GOT3 (cell line): ENCODE measurements at regions not wholly inside any gene's neighbourhood (a gene's known extent, or its start where the extent isn't known, plus 50 kb on each side); places are given as distances from the start of the nearest gene placed in this dataset.
"Not testable (repeated sequence)": the region's sequence is repeated elsewhere in the genome, so short reads cannot be mapped to it uniquely, and the experiment has no call there.

Experiments used
- DNase-seq: peaks from one replicate; lab custom pipeline; 2025; ENCODE audit warnings: mixed read lengths; lab: John Stamatoyannopoulos, UW

- not testable (repeated sequence) for DNase-seq
These were observed 268.4 kb downstream of the ZNF37A start for GRCh38 chr10:38362514-38362913.

DNA sequence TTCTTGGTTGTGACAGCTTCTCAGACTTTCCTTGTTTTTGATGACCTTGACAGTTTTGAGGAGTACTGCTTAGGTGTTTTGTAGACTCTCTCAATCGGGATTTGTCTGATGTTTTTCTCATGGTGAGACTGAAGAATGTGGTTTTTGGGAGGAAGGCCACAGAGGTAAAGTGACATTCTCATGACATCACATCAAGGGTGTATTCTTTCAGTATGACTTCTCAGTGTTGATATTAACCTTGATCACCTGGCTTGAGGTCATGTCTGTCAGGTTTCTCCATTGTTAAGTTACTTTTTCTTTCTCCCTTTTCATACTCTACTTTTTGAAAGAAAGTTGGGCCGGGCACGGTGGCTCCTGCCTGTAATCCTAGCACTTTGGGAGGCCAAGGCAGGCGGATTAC lies 269.9 kb downstream of the ZNF37A start:
- DNase-seq, result not testable (repeated sequence)

GRCh38 chr10:38365917-38366316 lies 271.8 kb downstream of the ZNF37A start:
- DNase-seq, result not testable (repeated sequence)

DNA sequence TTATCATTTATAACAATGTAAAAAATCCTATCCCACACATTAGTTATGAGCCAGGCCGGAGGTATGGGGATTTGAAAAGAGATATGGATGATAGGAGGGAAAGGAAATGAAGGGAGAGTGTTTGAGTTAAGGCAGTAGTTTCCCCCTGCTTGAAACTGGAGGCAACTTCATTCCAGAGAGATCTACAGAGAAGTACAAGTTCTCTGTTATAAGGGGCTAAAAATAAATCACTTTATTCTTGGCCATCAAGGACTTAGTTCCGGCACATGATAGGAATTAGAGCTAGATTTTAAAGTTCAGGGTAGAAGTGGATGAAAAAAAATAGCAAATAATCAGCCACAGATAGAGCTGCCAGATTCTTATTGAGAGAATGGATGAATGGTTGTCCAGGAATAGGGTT lies 289.7 kb downstream of the ZNF37A start:
- not testable (repeated sequence) for DNase-seq

GRCh38 chr10:38386869-38387268 lies 292.7 kb downstream of the ZNF37A start:
- not testable (repeated sequence) for DNase-seq

DNA sequence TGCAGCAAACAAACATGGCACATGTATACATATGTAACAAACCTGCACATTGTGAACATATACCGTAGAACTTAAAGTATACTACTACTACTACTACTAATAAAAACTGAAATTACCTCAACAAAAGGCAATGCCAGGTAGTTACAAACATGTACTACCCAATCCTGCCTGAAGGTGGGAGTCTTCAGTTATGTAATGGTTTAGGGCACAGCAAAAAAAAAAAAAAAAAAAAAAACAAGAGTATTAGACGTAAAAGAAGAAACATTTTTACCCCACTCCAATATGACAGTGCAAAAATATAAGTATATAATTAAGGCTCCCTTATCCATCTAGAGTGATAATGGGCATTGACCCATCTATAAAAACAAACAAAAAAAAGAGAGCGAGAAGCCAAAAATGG lies 296.6 kb downstream of the ZNF37A start:
- DNase-seq, result not testable (repeated sequence)

DNA sequence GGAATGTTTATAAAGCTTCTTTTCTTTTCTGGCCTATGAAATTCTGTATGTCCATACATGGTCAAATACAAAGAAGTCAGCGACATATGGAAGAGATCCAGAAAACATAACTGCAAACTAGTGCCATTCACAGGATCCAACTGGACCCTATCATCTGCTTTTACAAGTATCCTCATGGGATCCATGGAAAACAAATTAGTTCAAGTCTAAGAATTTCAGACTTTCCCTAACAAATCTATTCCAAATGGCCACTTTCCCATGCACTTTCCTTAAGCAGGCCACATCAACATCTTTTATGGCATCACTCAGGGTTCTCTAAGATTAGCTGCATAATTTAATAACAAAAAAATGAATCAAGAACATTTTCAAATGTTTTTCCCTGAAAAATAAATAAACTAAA lies 301.3 kb downstream of the ZNF37A start:
- DNase-seq, result not testable (repeated sequence)

GRCh38 chr10:38396178-38396954 lies 302.2 kb downstream of the ZNF37A start:
- DNase-seq, result not testable (repeated sequence)

GRCh38 chr10:38401565-38401964 lies 307.4 kb downstream of the ZNF37A start:
- not testable (repeated sequence) for DNase-seq

- DNase-seq, result peak; percentile 62
These were observed 308.6 kb downstream of the ZNF37A start for GRCh38 chr10:38402442-38403346.

DNA sequence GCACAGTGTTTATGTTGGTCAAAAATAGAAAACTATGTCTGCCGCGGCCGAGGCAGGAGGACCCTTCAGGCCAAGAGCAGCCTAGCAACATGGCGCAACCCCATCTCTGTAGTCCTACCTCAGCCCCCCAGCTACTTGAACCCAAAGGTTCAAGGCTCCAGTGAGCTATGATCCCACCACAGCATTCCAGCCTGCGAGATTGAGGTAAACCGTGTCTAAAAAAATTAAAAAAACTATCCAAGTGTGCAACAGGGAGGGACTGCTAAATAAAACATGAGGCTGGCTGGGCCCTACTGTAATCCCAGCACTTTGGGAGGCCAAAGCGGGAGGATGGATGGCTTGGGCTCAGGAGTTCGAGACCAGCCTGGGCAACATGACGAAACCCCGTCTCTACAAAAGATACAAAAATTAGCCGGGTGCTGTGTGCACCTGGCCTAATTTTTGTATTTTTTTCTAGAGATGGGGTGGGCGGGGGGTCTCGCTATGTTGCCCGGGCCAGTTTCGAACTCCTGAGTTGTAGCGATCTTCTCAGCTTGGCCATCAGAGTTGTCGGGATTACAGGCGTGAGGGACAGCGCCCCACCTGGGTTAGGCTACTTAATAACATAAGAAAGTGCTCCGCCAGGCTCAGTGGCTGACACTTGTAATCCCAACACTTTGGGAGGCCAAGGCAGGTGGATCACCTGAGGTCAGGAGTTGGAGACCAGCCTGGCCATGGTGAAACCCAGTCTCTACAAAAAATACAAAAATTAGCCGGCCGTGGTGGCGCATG lies 309.4 kb downstream of the ZNF37A start:
- DNase-seq, result not testable (repeated sequence)

GRCh38 chr10:38423634-38424033 lies 329.5 kb downstream of the ZNF37A start:
- not testable (repeated sequence) for DNase-seq

- not testable (repeated sequence) for DNase-seq
These were observed 336.1 kb downstream of the ZNF37A start for GRCh38 chr10:38430242-38430641.

DNA sequence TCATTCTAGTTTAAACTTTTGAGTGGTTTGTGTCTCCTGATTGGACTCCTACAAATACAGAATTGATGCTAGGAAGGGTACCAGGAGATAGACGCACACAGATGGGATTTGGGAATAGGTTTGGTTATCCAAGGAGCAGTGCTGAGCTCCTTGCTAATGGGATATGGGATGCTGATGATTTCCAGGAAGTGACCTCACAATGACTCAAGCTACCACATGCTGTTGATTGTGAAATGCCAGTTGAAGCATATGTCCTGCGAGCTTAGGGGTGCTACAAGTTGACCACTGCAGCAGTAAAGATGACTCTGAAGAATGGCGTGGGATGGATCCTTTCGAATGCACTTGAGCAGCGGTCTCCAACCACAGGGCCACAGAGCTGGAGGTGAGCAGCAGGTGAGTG lies 343.2 kb downstream of the ZNF37A start:
- DNase-seq, result not testable (repeated sequence)

DNA sequence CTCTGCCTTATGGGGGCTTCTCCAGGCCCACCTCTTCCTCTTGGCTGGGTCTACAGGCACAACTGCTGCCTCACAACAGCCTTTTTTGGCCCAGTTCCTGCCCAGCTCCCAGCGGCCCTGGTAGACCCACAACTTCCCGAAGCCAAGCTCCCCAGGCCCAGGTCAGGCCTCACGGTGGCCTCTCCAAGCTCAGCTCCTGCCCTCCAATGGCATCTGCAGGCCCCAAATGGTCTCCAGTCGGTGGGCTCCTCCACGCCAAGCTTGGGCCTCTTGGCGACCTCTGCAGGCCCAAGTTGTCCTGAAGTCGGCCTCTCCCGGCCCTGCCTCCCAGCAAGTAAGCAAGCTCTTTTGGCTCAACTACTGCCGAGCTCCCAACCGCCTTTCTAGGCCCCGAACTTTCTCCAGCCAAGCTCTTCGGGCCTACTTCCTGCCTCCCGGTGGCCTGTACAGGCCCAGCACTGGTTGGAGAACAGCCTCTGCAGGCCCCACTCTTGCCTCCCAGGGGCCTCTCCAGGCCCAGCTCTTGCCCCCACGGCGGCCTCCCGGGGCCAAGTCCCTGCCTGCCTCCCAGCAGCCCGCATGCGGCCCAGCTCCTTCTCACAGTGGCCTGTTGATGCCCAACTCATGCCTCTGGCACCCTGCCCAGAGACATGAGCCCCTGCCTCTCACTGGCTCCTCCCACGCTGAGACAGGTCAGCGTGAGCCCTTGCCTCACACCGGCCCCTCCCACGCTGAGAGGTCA lies 354.6 kb downstream of the ZNF37A start:
- not testable (repeated sequence) for DNase-seq

- DNase-seq, result not testable (repeated sequence)
These were observed 355.5 kb downstream of the ZNF37A start for GRCh38 chr10:38449618-38450017.

- DNase-seq, result not testable (repeated sequence)
These were observed 356.4 kb downstream of the ZNF37A start for GRCh38 chr10:38450372-38451057.

- not testable (repeated sequence) for DNase-seq
These were observed 357.3 kb downstream of the ZNF37A start for GRCh38 chr10:38451306-38451967.
